SU-DHL-6 (cell line): ENCODE measurements at regions not wholly inside any gene's neighbourhood (a gene's known extent, or its start where the extent isn't known, plus 50 kb on each side); places are given as distances from the start of the nearest gene placed in this dataset.

Experiments
- H2AFZ ChIP-seq: fragments of 200-600 bp; sonication (generic); 2 replicates; pipeline ENCODE4 v1.6.1; 2014; ENCODE audit warnings: low read depth, mild to moderate bottlenecking, moderate library complexity, mixed read lengths, antibody characterized with exemption, low read length; ENCODE audit not compliant: severe bottlenecking
- H3F3A ChIP-seq: fragments of 200-600 bp; shearing (Covaris generic); 2 replicates; pipeline ENCODE4 v1.6.0; 2016; ENCODE audit warnings: antibody characterized with exemption, mild to moderate bottlenecking; ENCODE audit not compliant: insufficient read depth
- H3K27ac ChIP-seq: fragments of 200-600 bp; sonication (generic); 2 replicates; pipeline ENCODE4 v1.5.1; 2016; ENCODE audit warnings: low read depth, mild to moderate bottlenecking, low read length, moderate library complexity, mixed read lengths
- H3K27me3 ChIP-seq: fragments of 200-600 bp; sonication (generic), shearing (Covaris generic); 2 replicates; pipeline ENCODE4 v1.6.0; 2014; ENCODE audit warnings: mild to moderate bottlenecking, low read length
- H3K36me3 ChIP-seq: fragments of 200-600 bp; sonication (generic); 2 replicates; pipeline ENCODE4 v1.6.1; 2014; ENCODE audit warnings: mild to moderate bottlenecking, low read length, mixed read lengths
- H3K4me2 ChIP-seq: fragments of 300-600, 200-600 bp; shearing (Covaris generic), sonication (generic); 2 replicates; pipeline ENCODE4 v1.6.0; 2014; ENCODE audit warnings: low read length, low read depth, mild to moderate bottlenecking; ENCODE audit not compliant: poor library complexity, severe bottlenecking
- H3K4me3 ChIP-seq: fragments of 200-600 bp; sonication (generic); 2 replicates; pipeline ENCODE4 v1.5.1; 2014; ENCODE audit warnings: antibody characterized with exemption, low read length, mild to moderate bottlenecking, mixed read lengths; ENCODE audit not compliant: insufficient read depth, poor library complexity, severe bottlenecking
- H3K79me2 ChIP-seq: fragments of 200-600 bp; sonication (generic); 2 replicates; pipeline ENCODE4 v1.6.1; 2014; ENCODE audit warnings: mild to moderate bottlenecking, low read length, moderate library complexity; ENCODE audit not compliant: insufficient read depth
- H3K9ac ChIP-seq: fragments of 200-600 bp; sonication (generic); 2 replicates; pipeline ENCODE4 v1.7.0; 2014; ENCODE audit warnings: mild to moderate bottlenecking, low read length
- H3K9me2 ChIP-seq: fragments of 200-600 bp; sonication (generic); replicated peaks from 2 replicates; pipeline ENCODE4 v1.6.1; 2014; ENCODE audit warnings: low read length; ENCODE audit not compliant: insufficient read depth
- H3K9me3 ChIP-seq: fragments of 200-600 bp; sonication (generic); 2 replicates; pipeline ENCODE4 v1.6.1; 2014; ENCODE audit warnings: low read length, mixed read lengths; ENCODE audit not compliant: insufficient read depth
- H4K20me1 ChIP-seq: fragments of 200-600 bp; sonication (generic); 2 replicates; pipeline ENCODE4 v1.6.1; 2014; ENCODE audit warnings: low read depth, mild to moderate bottlenecking, antibody characterized with exemption, low read length, moderate library complexity, mixed read lengths
- EZH2phosphoT487 ChIP-seq: fragments of 200-600 bp; sonication (generic), shearing (Covaris generic); conservative IDR thresholded peaks from 2 replicates; pipeline ENCODE4 v1.6.1; 2018; ENCODE audit warnings: mild to moderate bottlenecking, antibody characterized with exemption, low read length, moderate library complexity, mixed read lengths
- TF ChIP-seq, protein P1 (sequence below): fragments of 200-600 bp; sonication (generic); IDR thresholded peaks from one replicate; pipeline ENCODE4 v1.5.1; 2017; ENCODE audit warnings: antibody characterized with exemption, mild to moderate bottlenecking, low read length, moderate library complexity; ENCODE audit not compliant: insufficient read depth, poor library complexity, severe bottlenecking

DNA sequence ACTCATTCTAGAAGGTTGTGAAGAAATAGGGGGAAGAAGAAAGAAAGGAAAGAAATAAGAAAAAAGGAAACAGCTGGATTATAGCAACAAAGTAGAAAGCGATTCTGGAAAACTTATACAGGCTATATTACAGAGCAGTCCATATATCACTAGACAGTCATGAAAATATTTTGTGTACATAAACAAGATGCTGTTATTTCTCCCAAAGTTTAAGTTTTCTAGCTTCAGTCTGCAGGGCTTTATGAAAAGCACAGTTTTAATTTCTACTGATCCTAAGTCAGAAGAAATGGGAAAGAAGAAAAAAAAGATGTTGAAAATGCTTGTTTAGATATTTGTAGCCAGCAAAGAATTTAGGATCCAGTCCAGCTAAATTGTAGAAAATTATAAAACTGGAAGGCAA lies 321.4 kb upstream of the NDN start:
- Histone ChIP-seq H3K9me3 (peaks cover 4% of the 10 kb centered on the region; the same call in 1 of the 2 replicates), H2AFZ (no peak overlapping the region)

DNA sequence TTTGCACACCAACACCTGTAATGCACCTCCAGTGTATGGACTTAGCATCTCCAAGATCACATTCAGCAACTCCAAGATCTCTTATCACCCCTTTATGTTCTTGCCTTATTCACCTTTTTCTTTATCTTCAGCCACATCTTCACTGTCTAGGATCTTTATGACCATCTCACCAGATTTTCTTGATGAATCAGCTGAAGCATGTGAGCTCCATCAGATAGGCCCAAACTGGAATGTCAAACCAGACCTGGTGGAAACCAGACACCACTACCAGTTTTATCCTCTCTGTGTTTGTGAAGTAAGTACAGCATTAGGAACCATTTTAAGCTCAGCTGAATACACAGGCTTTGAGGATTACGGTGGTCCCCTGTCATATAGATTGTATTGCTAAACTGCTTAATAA lies 330.4 kb upstream of the NDN start:
- Histone ChIP-seq H3K9me3 (no peaks in the 10 kb centered on the region), H3K27ac (no peak overlapping the region), H3K36me3 (no peaks in the 10 kb centered on the region), H3K9ac (no peak overlapping the region), H4K20me1 (no peaks in the 10 kb centered on the region), H3K4me2 (no peak overlapping the region), H3K4me3 (no peak overlapping the region), H3K27me3 (no peaks in the 10 kb centered on the region), H3F3A (no peaks in the 10 kb centered on the region), H3K79me2 (no peaks in the 10 kb centered on the region), H2AFZ (no peak overlapping the region), H3K9me2 (no peaks in the 10 kb centered on the region; the same call in 1 of the 2 replicates)
- TF ChIP-seq EZH2phosphoT487 = no peak
- TF ChIP-seq, protein P1, sequence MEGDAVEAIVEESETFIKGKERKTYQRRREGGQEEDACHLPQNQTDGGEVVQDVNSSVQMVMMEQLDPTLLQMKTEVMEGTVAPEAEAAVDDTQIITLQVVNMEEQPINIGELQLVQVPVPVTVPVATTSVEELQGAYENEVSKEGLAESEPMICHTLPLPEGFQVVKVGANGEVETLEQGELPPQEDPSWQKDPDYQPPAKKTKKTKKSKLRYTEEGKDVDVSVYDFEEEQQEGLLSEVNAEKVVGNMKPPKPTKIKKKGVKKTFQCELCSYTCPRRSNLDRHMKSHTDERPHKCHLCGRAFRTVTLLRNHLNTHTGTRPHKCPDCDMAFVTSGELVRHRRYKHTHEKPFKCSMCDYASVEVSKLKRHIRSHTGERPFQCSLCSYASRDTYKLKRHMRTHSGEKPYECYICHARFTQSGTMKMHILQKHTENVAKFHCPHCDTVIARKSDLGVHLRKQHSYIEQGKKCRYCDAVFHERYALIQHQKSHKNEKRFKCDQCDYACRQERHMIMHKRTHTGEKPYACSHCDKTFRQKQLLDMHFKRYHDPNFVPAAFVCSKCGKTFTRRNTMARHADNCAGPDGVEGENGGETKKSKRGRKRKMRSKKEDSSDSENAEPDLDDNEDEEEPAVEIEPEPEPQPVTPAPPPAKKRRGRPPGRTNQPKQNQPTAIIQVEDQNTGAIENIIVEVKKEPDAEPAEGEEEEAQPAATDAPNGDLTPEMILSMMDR = no peak

More for the DNA sequence above, 321.4 kb upstream of the NDN start:
- Histone ChIP-seq H3K4me2 (no peak overlapping the region), H3K36me3 (no peaks in the 10 kb centered on the region), H3K27me3 (no peaks in the 10 kb centered on the region), H4K20me1 (no peaks in the 10 kb centered on the region), H3K79me2 (no peaks in the 10 kb centered on the region), H3F3A (no peaks in the 10 kb centered on the region), H3K9ac (no peak overlapping the region), H3K4me3 (no peak overlapping the region), H3K9me2 (no peaks in the 10 kb centered on the region), H3K27ac (no peak overlapping the region)
- TF ChIP-seq, protein P1 = no peak
- TF ChIP-seq EZH2phosphoT487 = no peak

DNA sequence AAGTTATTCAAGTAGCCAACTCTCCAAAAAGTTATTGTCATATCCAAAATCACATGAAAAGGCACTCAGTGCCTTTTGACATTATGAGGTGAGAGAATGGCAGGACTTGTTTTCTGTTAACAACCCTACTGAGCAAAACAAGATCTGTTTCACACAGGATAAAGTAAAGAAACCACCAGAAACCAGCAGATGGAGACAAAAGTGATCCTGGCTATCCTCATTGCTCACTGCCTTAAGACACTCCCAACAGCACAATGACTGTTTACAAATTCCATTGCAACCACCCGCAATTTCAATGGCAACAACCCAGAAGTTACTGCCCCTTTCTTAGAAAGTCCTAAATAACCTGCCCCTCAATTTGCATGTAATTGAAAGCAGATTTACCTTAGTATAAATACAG lies 352.6 kb upstream of the NDN start:
- H4K20me1 ChIP-seq = no peaks in the 10 kb centered on the region
- no peak overlapping the region for H3K27ac ChIP-seq
- no peaks in the 10 kb centered on the region for H3K79me2 ChIP-seq
- no peak for TF ChIP-seq EZH2phosphoT487
- TF ChIP-seq, protein P1 = no peak
- H3K36me3 ChIP-seq = no peaks in the 10 kb centered on the region
- H3F3A ChIP-seq = no peaks in the 10 kb centered on the region
- H3K4me2 ChIP-seq = no peak overlapping the region
- no peak overlapping the region for H2AFZ ChIP-seq
- no peak overlapping the region for H3K9ac ChIP-seq
- H3K4me3 ChIP-seq = no peak overlapping the region
- H3K9me3 ChIP-seq = peaks cover 6% of the 10 kb centered on the region; the same call in 1 of the 2 replicates
- H3K9me2 ChIP-seq = no peaks in the 10 kb centered on the region
- H3K27me3 ChIP-seq = no peaks in the 10 kb centered on the region
